Neural cell (in vitro differentiated cells): ENCODE measurements at regions not wholly inside any gene's neighbourhood (a gene's known extent, or its start where the extent isn't known, plus 50 kb on each side); places are given as distances from the start of the nearest gene placed in this dataset.

Experiments
- H2AFZ ChIP-seq: fragments of 200-600, 300-800 bp; sonication (generic), shearing (Covaris generic); 2 replicates; pipeline ENCODE4 v1.6.0; 2014; ENCODE audit warnings: low read depth, mild to moderate bottlenecking, antibody characterized with exemption, low read length, moderate library complexity
- H3F3A ChIP-seq: fragments of 200-600 bp; shearing (Covaris generic); 2 replicates; pipeline ENCODE4 v1.6.1; 2016; ENCODE audit warnings: mild to moderate bottlenecking, moderate library complexity, mixed read lengths, antibody characterized with exemption, low read length; ENCODE audit not compliant: insufficient read depth, poor library complexity, severe bottlenecking
- H3K27ac ChIP-seq: fragments of 200-600, 300-800 bp; sonication (generic), shearing (Covaris generic); 2 replicates; pipeline ENCODE4 v1.5.1; 2014; ENCODE audit warnings: mild to moderate bottlenecking, low read length, moderate library complexity
- H3K27me3 ChIP-seq: fragments of 300-800, 200-600 bp; sonication (generic), shearing (Covaris generic); 2 replicates; pipeline ENCODE4 v1.6.0; 2014; ENCODE audit warnings: mild to moderate bottlenecking, low read depth, low read length, moderate library complexity; ENCODE audit not compliant: insufficient read depth
- H3K36me3 ChIP-seq: fragments of 300-800, 200-600 bp; sonication (generic), shearing (Covaris generic); 2 replicates; pipeline ENCODE4 v1.5.1; 2014; ENCODE audit warnings: mild to moderate bottlenecking, antibody characterized with exemption, low read length, moderate library complexity; ENCODE audit not compliant: insufficient read depth
- H3K4me2 ChIP-seq: fragments of 300-800, 200-600 bp; sonication (generic), shearing (Covaris generic); 2 replicates; pipeline ENCODE4 v1.6.0; 2014; ENCODE audit warnings: mild to moderate bottlenecking, low read length
- H3K4me3 ChIP-seq: fragments of 300-800, 200-600 bp; sonication (generic), shearing (Covaris generic); 2 replicates; pipeline ENCODE4 v1.5.1; 2014; ENCODE audit warnings: mild to moderate bottlenecking, low read length, moderate library complexity
- H3K79me2 ChIP-seq: fragments of 200-600 bp; shearing (Covaris generic); replicated peaks from 2 replicates; pipeline ENCODE4 v1.6.0; 2014; ENCODE audit warnings: mild to moderate bottlenecking, low read length, moderate library complexity; ENCODE audit not compliant: insufficient read depth
- H3K9ac ChIP-seq: fragments of 300-800, 200-600 bp; sonication (generic), shearing (Covaris generic); 2 replicates; pipeline ENCODE4 v1.6.1; 2016; ENCODE audit warnings: mild to moderate bottlenecking, low read length, mixed read lengths
- H3K9me2 ChIP-seq: fragments of 200-600 bp; shearing (Covaris generic); 2 replicates; pipeline ENCODE4 v1.6.1; 2016; ENCODE audit warnings: mild to moderate bottlenecking, low read length, mixed read lengths; ENCODE audit not compliant: insufficient read depth
- H3K9me3 ChIP-seq: fragments of 200-600, 300-800 bp; sonication (generic), shearing (Covaris generic); 2 replicates; pipeline ENCODE4 v1.6.1; 2016; ENCODE audit warnings: mild to moderate bottlenecking, mixed run types, low read length, moderate library complexity, mixed read lengths
- H4K20me1 ChIP-seq: fragments of 200-600 bp; shearing (Covaris generic); 2 replicates; pipeline ENCODE4 v1.6.1; 2016; ENCODE audit warnings: mild to moderate bottlenecking, mixed run types; ENCODE audit not compliant: insufficient read depth
- CTCF ChIP-seq: fragments of 450-650 bp; IDR thresholded peaks from 2 replicates; pipeline ENCODE4 v1.5.1; 2014; ENCODE audit warnings: antibody characterized with exemption, mild to moderate bottlenecking, moderate library complexity; ENCODE audit not compliant: poor library complexity, severe bottlenecking
- EP300 ChIP-seq: fragments of 450-650 bp; conservative IDR thresholded peaks from 2 replicates; pipeline ENCODE4 v1.6.1; 2014; ENCODE audit warnings: antibody characterized with exemption, mild to moderate bottlenecking, moderate library complexity; ENCODE audit not compliant: poor library complexity, severe bottlenecking
- EZH2 ChIP-seq: fragments of 200-600, 300-800 bp; shearing (Covaris generic), sonication (generic); IDR thresholded peaks from 2 replicates; pipeline ENCODE4 v1.6.1; 2014; ENCODE audit warnings: antibody characterized with exemption, low read length, borderline replicate concordance, mild to moderate bottlenecking; ENCODE audit not compliant: insufficient read depth, poor library complexity, severe bottlenecking
- MXI1 ChIP-seq: fragments of 450-650 bp; conservative IDR thresholded peaks from 2 replicates; pipeline ENCODE4 v1.6.1; 2014; ENCODE audit warnings: antibody characterized with exemption, mild to moderate bottlenecking; ENCODE audit not compliant: poor library complexity, severe bottlenecking
- POLR2AphosphoS5 ChIP-seq: IDR thresholded peaks from 2 replicates; pipeline ENCODE4 v1.6.1; 2012
- RAD21 ChIP-seq: fragments of 450-650 bp; conservative IDR thresholded peaks from 2 replicates; pipeline ENCODE4 v1.6.1; 2014; ENCODE audit warnings: antibody characterized with exemption, mild to moderate bottlenecking, moderate library complexity
- SMC3 ChIP-seq: fragments of 450-650 bp; conservative IDR thresholded peaks from 2 replicates; pipeline ENCODE4 v1.6.1; 2014; ENCODE audit warnings: antibody characterized with exemption, mild to moderate bottlenecking, moderate library complexity; ENCODE audit not compliant: poor library complexity
- TAF1 ChIP-seq: IDR thresholded peaks from 2 replicates; pipeline ENCODE4 v1.6.1; 2012; ENCODE audit warnings: low read depth
- TF ChIP-seq, protein P1 (sequence below): IDR thresholded peaks from 2 replicates; pipeline ENCODE4 v1.6.1; 2012; ENCODE audit warnings: borderline replicate concordance

DNA sequence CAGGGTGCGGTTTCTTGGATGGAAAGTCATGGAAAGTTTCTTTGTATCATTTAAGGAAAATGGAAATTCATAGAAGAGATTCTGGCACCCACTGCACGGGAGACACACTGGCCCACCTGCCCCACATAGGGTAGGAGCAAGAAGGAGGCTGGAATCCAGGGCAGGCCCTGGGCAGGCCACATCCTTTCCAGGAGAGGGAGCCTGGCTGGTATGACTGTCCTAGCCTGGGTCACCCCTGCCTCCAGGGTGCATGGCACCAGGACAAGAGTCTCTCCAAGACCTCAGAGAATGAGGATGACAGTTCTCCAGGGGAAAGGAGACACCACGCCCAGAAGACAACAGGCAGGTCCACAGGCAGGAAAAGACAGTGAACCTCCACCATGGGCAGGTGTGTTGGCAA is 297.2 kb downstream of the TCERG1L start:
- H3K79me2 ChIP-seq: no peaks in the 10 kb centered on the region
- no peaks in the 10 kb centered on the region for H3K36me3 ChIP-seq

GRCh38 chr10:131015271-131015670 is 296.2 kb downstream of the TCERG1L start:
- no peak overlapping the region for H3K4me3 ChIP-seq
- no peak overlapping the region for H2AFZ ChIP-seq

More for the DNA sequence above, 297.2 kb downstream of the TCERG1L start:
- TF ChIP-seq TAF1: no peak
- TF ChIP-seq CTCF: no peak
- TF ChIP-seq MXI1: no peak
- TF ChIP-seq POLR2AphosphoS5: no peak
- no peak for TF ChIP-seq SMC3
- TF ChIP-seq, protein P1, sequence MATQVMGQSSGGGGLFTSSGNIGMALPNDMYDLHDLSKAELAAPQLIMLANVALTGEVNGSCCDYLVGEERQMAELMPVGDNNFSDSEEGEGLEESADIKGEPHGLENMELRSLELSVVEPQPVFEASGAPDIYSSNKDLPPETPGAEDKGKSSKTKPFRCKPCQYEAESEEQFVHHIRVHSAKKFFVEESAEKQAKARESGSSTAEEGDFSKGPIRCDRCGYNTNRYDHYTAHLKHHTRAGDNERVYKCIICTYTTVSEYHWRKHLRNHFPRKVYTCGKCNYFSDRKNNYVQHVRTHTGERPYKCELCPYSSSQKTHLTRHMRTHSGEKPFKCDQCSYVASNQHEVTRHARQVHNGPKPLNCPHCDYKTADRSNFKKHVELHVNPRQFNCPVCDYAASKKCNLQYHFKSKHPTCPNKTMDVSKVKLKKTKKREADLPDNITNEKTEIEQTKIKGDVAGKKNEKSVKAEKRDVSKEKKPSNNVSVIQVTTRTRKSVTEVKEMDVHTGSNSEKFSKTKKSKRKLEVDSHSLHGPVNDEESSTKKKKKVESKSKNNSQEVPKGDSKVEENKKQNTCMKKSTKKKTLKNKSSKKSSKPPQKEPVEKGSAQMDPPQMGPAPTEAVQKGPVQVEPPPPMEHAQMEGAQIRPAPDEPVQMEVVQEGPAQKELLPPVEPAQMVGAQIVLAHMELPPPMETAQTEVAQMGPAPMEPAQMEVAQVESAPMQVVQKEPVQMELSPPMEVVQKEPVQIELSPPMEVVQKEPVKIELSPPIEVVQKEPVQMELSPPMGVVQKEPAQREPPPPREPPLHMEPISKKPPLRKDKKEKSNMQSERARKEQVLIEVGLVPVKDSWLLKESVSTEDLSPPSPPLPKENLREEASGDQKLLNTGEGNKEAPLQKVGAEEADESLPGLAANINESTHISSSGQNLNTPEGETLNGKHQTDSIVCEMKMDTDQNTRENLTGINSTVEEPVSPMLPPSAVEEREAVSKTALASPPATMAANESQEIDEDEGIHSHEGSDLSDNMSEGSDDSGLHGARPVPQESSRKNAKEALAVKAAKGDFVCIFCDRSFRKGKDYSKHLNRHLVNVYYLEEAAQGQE: no peak
- TF ChIP-seq EZH2: no peak
- no peak for TF ChIP-seq EP300
- TF ChIP-seq RAD21: no peak
- Histone ChIP-seq H2AFZ (no peak overlapping the region), H3K27ac (no peak overlapping the region), H4K20me1 (no peaks in the 10 kb centered on the region), H3F3A (no peaks in the 10 kb centered on the region), H3K9ac (no peak overlapping the region), H3K4me2 (no peak overlapping the region), H3K9me2 (no peaks in the 10 kb centered on the region), H3K9me3 (no peaks in the 10 kb centered on the region), H3K27me3 (no peaks in the 10 kb centered on the region), H3K4me3 (no peak overlapping the region)

More at GRCh38 chr10:131015271-131015670, 296.2 kb downstream of the TCERG1L start:
- Histone ChIP-seq H3K9me2 (no peaks in the 10 kb centered on the region), H3K4me2 (no peak overlapping the region), H3F3A (no peaks in the 10 kb centered on the region), H3K27ac (no peak overlapping the region), H3K9ac (no peak overlapping the region), H3K79me2 (no peaks in the 10 kb centered on the region), H3K36me3 (no peaks in the 10 kb centered on the region), H4K20me1 (no peaks in the 10 kb centered on the region), H3K9me3 (no peaks in the 10 kb centered on the region), H3K27me3 (no peaks in the 10 kb centered on the region)
- TF ChIP-seq POLR2AphosphoS5: no peak
- no peak for TF ChIP-seq EZH2
- no peak for TF ChIP-seq MXI1
- TF ChIP-seq TAF1: no peak
- TF ChIP-seq, protein P1: no peak
- no peak for TF ChIP-seq RAD21
